Panc1 (cell line): ENCODE measurements at regions not wholly inside any gene's neighbourhood (a gene's known extent, or its start where the extent isn't known, plus 50 kb on each side); places are given as distances from the start of the nearest gene placed in this dataset.
"Not testable (repeated sequence)": the region's sequence is repeated elsewhere in the genome, so short reads cannot be mapped to it uniquely, and the experiment has no call there.

Experiments used
- ATAC-seq: fragments of 200-7000 bp; cut with Tn5 transposase; 2 replicates; pipeline ENCODE4 v1.9.1; 2020; ENCODE audit warnings: mild to moderate bottlenecking, moderate library complexity
- BruUV-seq: library from RNA; stranded (reverse); fragments of 400-500 nt; replicated peaks from 2 replicates; lab custom pipeline; 2021; lab: Mats Ljungman, UMichigan
- CTCF ChIA-PET: fragments of 300-600 bp; sonication (Branson Sonifier 250); formaldehyde crosslinking; loops from one replicate; lab custom pipeline; 2022; ENCODE audit warnings: antibody characterized with exemption; lab: Charles Lee
- POLR2A ChIA-PET: fragments of 300-600 bp; sonication (Branson Sonifier 250); formaldehyde crosslinking; loops from one replicate; lab custom pipeline; 2022; ENCODE audit warnings: antibody characterized with exemption; lab: Charles Lee
- DNase-seq: peaks from one replicate; pipeline ENCODE4 v3.0.0-alpha.2; 2010; ENCODE audit warnings: low read depth, low spot score
- H3K27ac ChIP-seq: 2 replicates; pipeline ENCODE4 v1.5.1; 2011; ENCODE audit warnings: mild to moderate bottlenecking, low read length, inconsistent platforms
- H3K27me3 ChIP-seq: fragments of 200-500 bp; sonication (Bioruptor generic); 2 replicates; pipeline ENCODE4 v1.6.0; 2014; ENCODE audit warnings: low read length, inconsistent platforms; ENCODE audit not compliant: control insufficient read depth, insufficient read depth
- H3K36me3 ChIP-seq: fragments of 200-500 bp; sonication (Bioruptor generic); 2 replicates; pipeline ENCODE4 v1.5.1; 2014; ENCODE audit warnings: inconsistent platforms, mild to moderate bottlenecking, low read length, moderate library complexity; ENCODE audit not compliant: control insufficient read depth, insufficient read depth
- H3K4me1 ChIP-seq: 2 replicates; pipeline ENCODE4 v1.5.1; 2011; ENCODE audit warnings: inconsistent platforms, mild to moderate bottlenecking, low read length, moderate library complexity; ENCODE audit not compliant: control insufficient read depth, insufficient read depth
- H3K4me3 ChIP-seq, 2 experiments: 2 replicates each; pipeline ENCODE4 v1.5.1; 2011 to 2012; ENCODE audit warnings: low read depth in 2 of 2, low read length in 2 of 2, mild to moderate bottlenecking in 2 of 2, inconsistent platforms in 1 of 2, moderate library complexity in 1 of 2
- H3K9me3 ChIP-seq: fragments of 200-500 bp; sonication (Bioruptor generic); 2 replicates; pipeline ENCODE4 v1.5.1; 2014; ENCODE audit warnings: low read depth, mild to moderate bottlenecking, inconsistent platforms, low read length, moderate library complexity; ENCODE audit not compliant: control insufficient read depth, insufficient read depth
- CTCF ChIP-seq: fragments of 450-650 bp; IDR thresholded peaks from 2 replicates; pipeline ENCODE4 v1.5.1; 2017; ENCODE audit warnings: mild to moderate bottlenecking
- POLR2AphosphoS5 ChIP-seq: IDR thresholded peaks from 2 replicates; pipeline ENCODE4 v1.6.1; 2012; ENCODE audit warnings: mild to moderate bottlenecking, low read depth, low read length, moderate library complexity
- REST ChIP-seq, 2 experiments: IDR thresholded peaks; 2 replicates each; pipeline ENCODE4 v1.6.1; 2011 to 2012; ENCODE audit warnings: low read depth in 2 of 2, control low read depth in 1 of 2, low read length in 1 of 2, mild to moderate bottlenecking in 1 of 2, moderate library complexity in 1 of 2; ENCODE audit not compliant: insufficient read depth in 1 of 2
- SIN3A ChIP-seq: IDR thresholded peaks from 2 replicates; pipeline ENCODE4 v1.6.1; 2012; ENCODE audit warnings: low read depth, mild to moderate bottlenecking, low read length, moderate library complexity, borderline replicate concordance; ENCODE audit not compliant: insufficient read depth
- TCF7L2 ChIP-seq: IDR thresholded peaks from 2 replicates; pipeline ENCODE4 v1.6.1; 2011; ENCODE audit warnings: mild to moderate bottlenecking, low read depth, low read length, inconsistent platforms
- in situ Hi-C: cut with HindIII; loops from 2 replicates; pipeline ENCODE4 v1.10.0; 2016; ENCODE audit warnings: low sequenced_read_pairs, low pct_unique_long_range_greater_than_20kb
- intact Hi-C: fragments of 100-400 bp; cut with micrococcal nuclease; formaldehyde crosslinking; loops from one replicate; pipeline ENCODE4 v1.10.0; 2022; ENCODE audit not compliant: unreplicated experiment

GRCh38 chr4:148539387-148539786 is 97.2 kb upstream of the NR3C2 start:
- no TSS peak for BruUV-seq
- H3K9me3 ChIP-seq: no peaks in the 10 kb centered on the region
- TF ChIP-seq POLR2AphosphoS5 (no peak), TCF7L2 (no peak), REST (IDR thresholded peaks at IDR 0.05; ENCODE audit: insufficient read depth in 1 of 2, low read depth in 2 of 2, low read length in 1 of 2) (no peak), CTCF (no peak), SIN3A (no peak)
- DNase-seq (no peak), ATAC-seq (no peak)
- CTCF ChIA-PET: no interaction called here
- H3K4me1 ChIP-seq: no peaks in the 10 kb centered on the region
- intact Hi-C loops: no loop called here
- no peaks in the 10 kb centered on the region for H3K27me3 ChIP-seq
- H3K4me3 ChIP-seq: no peak overlapping the region
- no peaks in the 10 kb centered on the region for H3K36me3 ChIP-seq
- in situ Hi-C loops: no loop called here
- H3K27ac ChIP-seq: no peak overlapping the region
- POLR2A ChIA-PET: no interaction called here

- BruUV-seq, CTCF ChIA-PET: not testable (repeated sequence)
Observed at GRCh38 chr4:148533851-148534250, 91.6 kb upstream of the NR3C2 start.

GRCh38 chr4:148530114-148530513 is 87.9 kb upstream of the NR3C2 start:
- BruUV-seq: no TSS peak
- Histone ChIP-seq H3K4me3 (no peak overlapping the region), H3K27me3 (no peaks in the 10 kb centered on the region), H3K36me3 (no peaks in the 10 kb centered on the region), H3K27ac (no peak overlapping the region), H3K4me1 (no peaks in the 10 kb centered on the region), H3K9me3 (no peaks in the 10 kb centered on the region)
- ATAC-seq (no peak), DNase-seq (no peak)
- in situ Hi-C loops: no loop called here
- POLR2A ChIA-PET: no interaction called here
- CTCF ChIA-PET: no interaction called here
- TF ChIP-seq TCF7L2 (no peak), SIN3A (no peak), POLR2AphosphoS5 (no peak), CTCF (no peak), REST (IDR thresholded peaks at IDR 0.05; ENCODE audit: insufficient read depth in 1 of 2, low read depth in 2 of 2, low read length in 1 of 2) (no peak)
- intact Hi-C loops: no loop called here

More at GRCh38 chr4:148533851-148534250, 91.6 kb upstream of the NR3C2 start:
- POLR2A ChIA-PET, intact Hi-C loops, H3K27me3 ChIP-seq, H3K4me3 ChIP-seq, H3K27ac ChIP-seq, H3K4me1 ChIP-seq, H3K36me3 ChIP-seq, H3K9me3 ChIP-seq, in situ Hi-C loops, ATAC-seq, DNase-seq: not testable (repeated sequence)
